HG03103 (cell line): ENCODE measurements at regions not wholly inside any gene's neighbourhood (a gene's known extent, or its start where the extent isn't known, plus 50 kb on each side); places are given as distances from the start of the nearest gene placed in this dataset.
"Not testable (repeated sequence)": the region's sequence is repeated elsewhere in the genome, so short reads cannot be mapped to it uniquely, and the experiment has no call there.

Experiments
- ATAC-seq: cut with Tn5 transposase; IDR thresholded peaks from one replicate; pipeline ENCODE4 v1.9.1; 2021; ENCODE audit warnings: low read depth; ENCODE audit not compliant: unreplicated experiment

DNA sequence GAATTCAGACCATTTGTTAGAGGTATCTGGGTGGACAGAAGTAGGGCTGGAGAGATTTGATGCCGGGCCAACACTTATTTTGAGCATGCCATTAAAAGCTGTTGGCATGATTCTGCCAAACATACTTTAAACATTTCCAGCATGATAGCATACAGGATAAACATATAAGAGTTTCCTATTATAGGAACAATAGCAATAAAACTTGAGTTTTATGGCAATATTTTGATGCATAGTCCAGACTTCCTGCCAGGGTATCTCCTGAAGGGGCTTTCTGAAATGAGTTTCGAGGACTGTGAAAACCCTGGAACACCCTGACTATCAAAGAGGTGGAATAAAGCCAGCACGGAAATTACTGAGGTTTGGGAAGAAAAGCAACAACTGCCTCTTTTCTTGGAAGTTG lies 1398.0 kb upstream of the NXPH2 start:
- ATAC-seq: no peak

DNA sequence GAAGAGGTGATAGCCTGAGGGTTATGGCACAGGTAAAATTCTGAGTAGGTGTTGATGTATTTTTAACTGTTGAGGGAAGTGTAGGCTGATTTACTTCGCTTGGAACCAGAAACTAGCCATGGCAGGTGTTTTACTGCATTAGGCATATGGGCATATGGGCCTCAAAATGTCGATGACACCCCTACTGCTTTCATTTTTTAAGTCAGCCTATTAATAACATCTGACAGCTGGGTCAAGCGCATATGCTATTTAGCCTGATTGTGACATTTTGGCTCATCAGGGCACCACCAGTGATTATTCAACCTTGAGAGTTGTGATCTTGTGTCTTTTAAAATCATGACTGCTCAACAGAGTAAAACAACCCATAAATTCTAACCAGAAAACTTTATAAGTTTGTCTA lies 1396.9 kb upstream of the NXPH2 start:
- no peak for ATAC-seq

DNA sequence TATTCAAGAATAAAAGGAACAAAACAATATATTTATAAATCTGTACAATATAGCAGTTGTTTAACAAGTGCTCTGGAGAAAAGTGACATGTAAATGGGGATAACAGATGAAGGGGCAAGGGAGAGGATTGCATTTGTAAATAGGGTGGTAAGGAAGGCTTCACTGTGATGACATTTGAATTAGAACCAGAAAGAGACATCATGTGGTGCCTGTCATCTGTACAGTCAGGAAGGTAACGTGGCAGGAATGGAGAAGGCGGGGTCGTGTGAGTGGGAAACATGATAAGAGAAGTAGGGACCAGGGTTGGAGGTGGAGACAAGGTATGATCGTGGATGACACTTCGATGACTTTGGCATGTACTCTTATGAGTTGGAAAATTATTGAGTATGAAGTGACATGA lies 1393.6 kb upstream of the NXPH2 start:
- ATAC-seq: no peak

DNA sequence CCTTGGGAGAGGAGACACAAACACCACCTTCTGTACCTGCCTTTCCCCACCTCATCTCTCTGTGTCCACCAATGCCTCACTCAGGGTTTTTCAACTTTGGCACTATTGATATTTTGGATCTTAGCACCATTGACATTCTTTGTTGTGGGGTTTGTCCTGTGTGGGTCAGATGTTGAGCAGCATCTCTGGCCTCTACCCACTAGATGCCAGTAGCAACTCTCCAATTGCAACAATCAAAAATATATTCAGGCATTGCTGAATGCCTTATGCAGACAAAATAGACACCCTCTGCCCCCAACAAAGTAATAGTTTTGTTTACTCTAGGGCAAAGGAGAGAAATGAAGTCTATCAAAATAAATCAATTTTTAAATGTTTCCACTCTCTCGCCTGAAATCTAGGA lies 1384.3 kb upstream of the NXPH2 start:
- ATAC-seq: no peak

DNA sequence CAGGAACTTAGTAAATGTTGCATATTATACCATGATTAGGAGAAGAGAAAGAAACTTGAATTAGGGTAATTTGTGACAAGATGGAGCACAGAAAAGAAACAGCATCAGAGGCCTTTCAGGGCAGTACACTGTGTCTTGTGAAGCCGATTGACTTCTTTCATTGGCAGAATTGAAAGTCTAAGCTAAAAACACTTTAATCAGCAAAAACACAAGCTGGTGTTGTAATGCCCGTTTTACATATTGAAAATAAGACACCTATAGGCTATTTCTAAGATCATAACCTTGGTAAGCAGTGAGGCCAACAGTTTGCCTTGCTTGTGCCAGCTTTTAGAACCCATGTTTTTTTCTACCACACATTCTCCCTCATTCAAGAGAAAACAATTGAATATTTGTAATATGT lies 1378.1 kb upstream of the NXPH2 start:
- ATAC-seq: no peak

DNA sequence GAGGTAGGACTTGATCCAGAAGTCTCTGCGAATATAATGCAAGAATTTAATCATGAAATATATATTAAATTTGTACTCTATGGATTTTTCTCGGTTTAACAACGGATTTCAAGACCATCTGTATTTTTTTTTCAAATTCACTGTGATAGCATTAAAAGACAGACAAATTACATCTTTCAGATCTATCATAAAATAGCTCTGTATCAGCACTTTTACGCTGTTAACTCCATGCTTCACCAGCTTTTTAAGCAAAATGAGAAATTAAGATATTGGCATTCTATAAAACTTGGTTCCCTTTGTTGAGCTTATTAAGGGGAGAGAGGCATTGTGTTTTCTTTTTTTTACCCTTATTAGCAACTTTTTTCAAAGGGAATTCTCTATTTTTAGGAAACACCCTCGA lies 1377.6 kb upstream of the NXPH2 start:
- ATAC-seq: no peak

DNA sequence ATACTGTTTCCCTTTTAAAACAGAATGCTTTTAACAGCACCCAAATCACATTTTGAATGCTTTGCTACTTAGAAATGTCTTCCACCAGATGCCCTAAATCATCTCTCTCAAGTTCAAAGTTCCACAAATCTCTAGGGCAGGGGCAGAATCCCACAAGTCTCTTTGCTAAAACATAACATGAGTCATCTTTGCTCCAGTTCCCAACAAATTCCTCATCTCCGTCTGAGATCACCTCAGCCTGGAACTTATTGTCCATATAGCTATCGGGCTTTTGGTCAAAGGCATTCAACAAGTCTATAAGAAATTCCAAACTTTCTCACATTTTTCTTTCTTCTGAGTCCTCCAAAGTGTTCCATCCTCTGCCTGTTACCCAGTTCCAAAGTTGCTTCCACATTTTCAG lies 1374.5 kb upstream of the NXPH2 start:
- ATAC-seq: no peak

DNA sequence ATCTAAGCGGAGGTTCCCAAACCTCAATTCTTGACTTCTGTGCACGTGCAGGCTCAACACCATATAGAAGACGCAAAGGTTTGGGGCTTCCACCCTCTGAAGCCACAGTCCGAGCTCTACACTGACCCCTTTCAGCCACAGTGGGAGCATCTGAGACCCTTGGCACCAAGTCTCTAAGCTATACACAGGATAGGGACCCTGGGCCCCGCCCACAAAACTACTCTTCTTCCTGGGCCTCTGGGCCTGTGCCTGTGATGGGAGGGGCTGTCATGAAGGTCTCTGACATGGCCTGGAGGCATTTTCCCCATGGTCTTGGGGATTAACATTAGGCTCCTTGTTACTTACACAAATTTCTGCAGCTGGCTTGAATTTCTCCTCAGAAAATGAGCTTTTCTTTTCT lies 1374.1 kb upstream of the NXPH2 start:
- no peak for ATAC-seq

DNA sequence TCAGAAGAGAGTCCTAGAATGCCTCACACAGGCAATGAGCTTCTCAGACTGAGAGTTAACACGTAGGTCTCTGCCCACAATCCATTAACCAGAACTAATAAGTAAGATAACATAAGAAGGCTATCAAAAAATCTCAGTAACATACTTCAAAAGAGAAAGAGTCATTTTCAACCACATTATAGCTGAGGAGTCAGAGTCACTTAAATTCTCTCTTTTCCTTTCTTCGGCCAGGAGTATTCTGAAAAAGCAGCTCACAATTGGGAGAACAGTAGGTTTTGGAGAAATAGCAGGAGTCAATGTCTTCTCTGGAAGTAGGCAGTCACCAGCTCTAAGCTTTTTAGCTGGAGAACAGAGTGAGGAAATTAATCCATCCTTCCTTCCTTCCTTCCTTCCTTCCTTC lies 1364.4 kb upstream of the NXPH2 start:
- no peak for ATAC-seq

DNA sequence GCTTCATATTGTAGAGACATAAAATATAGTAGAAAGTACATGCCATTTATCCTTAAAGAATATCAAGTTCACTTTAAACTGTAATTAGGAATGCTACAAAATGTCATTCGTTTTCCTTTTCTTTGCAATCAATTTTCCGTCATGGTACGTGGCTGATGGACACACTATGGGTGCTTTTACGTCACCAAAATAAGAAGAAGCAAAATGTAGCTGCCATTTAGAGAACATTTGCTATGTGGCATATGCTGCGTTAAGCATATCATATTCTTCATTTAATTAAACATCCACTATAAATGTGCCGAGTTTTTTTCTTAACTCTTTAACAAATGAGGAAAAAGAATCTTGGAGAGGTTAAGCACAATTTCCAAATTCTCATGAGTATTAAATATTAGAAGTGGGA lies 1358.5 kb upstream of the NXPH2 start:
- no peak for ATAC-seq

DNA sequence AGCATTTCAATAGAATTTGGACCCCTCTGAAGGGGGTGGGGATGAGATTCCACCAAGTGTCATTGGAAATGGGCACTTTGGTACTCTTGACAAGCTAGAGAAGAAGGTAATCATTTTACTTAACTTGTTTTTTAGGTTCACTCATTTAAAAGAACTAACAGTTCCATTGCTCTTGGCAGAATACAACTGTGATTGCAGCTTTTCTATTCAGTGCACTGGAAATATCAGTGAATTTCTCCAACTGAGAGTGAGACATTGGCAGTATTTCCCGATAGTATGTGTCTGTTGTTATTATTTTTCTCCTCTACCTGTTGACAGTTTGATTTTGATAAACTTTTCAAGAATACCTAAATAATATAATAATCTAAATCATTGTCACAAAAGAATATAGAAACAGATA lies 1356.7 kb upstream of the NXPH2 start:
- no peak for ATAC-seq

DNA sequence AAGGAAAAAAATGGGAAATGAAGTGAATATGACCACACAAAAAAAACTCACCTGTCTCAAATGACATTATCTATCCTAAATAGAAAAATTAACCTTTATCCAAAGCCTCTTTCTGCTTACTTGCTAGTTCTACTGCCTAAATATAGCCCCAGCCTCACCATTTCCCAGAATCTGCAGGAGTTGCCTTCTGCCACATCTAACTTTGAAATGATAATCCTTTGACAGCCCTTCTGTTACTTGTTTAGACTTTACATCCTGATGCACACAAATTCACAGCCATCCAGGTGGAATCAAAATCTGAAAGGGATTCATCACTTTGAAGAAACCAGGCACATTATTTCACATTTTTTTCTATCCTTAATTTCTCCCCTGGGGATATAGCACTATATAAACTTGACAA lies 1356.2 kb upstream of the NXPH2 start:
- ATAC-seq: no peak

DNA sequence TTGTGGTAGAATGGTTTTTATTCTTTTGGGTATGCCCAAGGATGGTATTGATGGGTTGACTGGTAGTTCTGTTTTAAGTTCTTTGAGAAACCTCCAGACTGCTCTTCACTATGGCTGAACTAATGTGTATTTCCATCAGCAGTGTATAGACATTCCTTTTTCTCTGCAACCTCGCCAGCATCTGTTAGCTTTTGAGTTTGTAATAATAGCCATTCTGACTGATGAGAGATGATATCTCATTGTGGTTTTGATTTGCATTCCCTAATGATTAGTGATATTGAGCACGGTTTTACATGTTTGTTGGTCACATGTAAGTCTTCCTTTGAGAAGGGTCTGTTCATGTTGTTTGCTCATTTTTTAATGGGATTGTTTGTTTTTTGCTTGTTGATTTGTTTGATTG lies 1348.7 kb upstream of the NXPH2 start:
- no peak for ATAC-seq

DNA sequence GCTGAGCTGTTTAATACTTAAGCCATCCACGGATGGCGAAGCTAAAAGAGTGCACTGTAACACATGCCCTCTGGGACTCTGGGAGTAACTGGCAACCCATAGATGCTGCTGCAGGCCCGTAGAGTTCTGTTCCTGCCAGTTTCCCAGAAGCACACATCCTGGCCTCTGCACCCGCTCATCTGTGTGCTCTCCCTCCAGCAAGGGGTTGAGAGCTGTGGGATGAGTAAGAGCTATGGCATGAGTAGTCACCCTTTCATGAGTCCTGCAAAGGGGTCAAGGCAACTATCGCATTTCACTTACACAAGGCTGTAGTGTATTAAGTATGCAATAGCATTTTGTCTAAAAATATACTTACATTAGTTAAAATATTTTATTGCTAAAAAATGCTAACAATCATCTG lies 1341.8 kb upstream of the NXPH2 start:
- ATAC-seq: no peak

DNA sequence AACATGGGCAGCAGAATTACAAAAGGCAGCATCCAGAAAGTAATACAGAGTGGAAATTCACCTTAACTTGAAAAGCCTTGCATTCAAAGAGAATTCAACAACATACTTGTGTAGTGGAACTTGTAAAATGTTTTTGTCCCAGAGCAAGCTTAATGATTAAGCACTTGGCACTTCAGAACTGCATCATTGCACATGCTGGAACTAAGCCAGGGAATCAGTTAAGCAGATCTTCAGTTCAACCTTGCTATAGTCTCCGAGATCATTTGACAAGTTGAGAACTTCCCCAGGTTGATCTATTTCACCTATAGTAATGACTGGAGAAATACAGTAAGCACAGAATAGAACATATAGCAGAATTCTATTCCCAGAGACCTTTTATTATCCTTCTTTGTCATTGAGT lies 1337.2 kb upstream of the NXPH2 start:
- ATAC-seq: no peak

DNA sequence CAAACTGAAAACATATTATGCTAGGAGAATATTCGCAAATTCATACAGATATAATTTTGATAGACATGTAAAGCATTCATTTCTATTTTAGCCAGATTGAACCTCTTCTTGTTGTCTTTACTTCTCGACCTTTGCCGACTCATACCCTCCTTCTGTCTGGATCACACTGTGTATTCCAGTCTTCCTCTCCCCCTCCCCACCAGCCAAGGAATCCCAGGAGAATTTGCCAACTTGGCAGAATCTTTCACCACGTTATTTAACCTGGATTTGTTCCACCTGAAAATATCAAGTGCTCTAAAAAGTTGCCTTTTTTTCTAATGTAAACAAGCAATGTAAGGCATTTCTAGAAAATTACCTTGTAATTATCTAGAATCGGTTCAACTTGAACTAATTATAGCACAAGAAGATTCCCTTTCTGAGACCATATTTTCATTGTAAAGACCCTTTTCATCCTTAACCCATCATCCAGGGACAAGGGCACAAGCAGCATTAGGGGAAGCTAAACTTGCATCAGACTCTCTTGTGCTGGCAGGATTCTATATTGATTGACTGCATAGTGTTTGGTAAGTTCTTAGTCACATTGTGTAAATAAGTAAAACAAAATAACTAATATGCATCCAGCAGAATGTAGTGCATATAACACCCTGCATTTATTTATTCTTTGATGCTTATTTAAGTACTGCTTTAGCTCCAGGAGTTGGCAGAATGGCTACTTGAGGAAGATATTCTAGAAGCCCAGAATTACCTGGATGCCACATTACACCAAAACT lies 1328.7 kb upstream of the NXPH2 start:
- ATAC-seq: no peak

DNA sequence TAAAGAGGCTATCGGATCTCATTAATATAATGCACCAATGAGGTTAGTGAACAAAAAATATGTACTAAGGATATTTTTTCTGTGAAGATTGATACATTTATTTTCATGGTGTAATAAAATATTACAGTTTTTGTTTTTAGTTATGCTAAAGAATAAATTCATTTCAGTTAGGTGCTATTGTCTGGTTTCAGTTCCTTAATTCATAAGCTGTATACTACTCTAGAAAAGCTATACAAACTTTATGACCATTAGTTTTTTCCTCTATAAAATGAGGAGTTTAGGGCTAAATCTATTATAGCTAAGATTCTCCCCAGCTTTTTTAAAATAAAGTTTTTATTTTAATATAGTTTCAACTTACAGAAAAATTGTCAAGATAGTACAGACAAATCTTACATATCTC lies 1311.7 kb upstream of the NXPH2 start:
- ATAC-seq: no peak

DNA sequence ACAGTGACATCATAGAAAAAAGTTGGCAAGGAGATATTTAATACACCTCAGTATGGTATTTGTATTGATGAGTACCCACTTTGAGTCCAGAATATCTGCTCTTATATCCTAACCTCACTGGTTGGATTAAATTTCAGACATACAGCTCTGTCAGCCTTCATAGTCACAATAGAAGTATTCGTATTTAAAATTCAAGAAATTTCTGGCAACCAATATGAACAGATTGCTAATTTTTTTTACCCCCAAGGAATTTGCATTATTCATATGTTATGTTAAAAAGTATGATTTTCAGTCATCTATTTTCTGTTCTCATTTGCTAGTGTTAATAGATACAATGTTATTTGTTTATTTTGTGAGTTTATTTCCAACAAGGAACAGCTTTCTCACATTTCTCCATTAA lies 1306.8 kb upstream of the NXPH2 start:
- no peak for ATAC-seq

DNA sequence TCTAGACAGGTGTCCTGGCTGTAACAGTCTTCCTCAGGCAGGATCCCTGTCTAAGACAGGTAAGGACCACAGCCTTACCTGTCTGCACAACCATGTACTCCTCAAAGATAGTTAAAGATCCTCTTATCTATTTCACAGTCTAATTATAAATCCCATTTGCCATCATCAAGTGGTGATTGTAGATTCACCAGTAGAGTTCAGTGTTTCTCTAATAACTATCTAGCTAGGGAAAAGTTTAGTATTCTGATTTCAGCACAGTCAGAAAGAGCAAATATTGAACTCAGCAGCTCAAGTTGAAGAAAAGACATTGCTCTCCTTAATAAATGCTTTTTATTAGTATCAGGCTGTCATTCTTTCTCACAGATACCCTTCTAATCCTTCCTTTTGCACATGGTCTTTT lies 1305.5 kb upstream of the NXPH2 start:
- ATAC-seq: no peak

DNA sequence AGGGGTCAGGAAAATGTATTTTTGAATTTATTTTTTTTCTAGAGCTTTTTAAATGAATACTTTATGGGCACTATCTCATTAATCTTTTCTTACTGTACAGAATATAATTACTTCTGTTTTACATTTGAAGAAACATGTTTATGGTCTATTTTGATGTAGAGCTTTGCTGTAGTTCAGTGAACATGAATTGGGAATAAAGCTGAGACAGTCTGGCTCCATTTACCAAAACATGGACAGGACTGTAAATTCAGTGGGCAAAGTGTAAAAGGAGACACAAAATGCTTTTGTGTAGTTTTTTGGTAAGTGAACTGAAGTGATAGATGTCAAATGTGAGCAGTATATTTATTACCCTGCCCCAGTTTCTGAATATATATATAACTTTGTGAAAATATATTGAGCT lies 1298.8 kb upstream of the NXPH2 start:
- ATAC-seq: no peak

DNA sequence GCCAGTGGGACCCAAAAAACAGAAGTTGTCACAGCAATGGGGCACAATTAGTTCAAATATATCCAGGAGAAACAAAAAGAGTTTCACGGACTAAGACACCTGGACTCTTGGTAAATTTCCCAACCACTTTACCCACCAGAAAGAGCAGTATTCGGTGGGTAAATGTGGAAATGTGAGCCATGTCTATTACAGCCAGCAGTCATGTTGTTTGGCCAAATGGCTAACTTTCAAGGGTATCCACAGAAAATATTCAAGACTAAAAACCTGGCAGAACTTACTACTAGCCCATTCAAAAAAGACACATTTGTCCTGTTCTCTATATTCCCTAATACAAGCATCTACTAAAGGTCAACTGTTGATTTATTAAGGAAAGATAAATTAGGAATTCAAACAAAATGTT lies 1296.0 kb upstream of the NXPH2 start:
- no peak for ATAC-seq

DNA sequence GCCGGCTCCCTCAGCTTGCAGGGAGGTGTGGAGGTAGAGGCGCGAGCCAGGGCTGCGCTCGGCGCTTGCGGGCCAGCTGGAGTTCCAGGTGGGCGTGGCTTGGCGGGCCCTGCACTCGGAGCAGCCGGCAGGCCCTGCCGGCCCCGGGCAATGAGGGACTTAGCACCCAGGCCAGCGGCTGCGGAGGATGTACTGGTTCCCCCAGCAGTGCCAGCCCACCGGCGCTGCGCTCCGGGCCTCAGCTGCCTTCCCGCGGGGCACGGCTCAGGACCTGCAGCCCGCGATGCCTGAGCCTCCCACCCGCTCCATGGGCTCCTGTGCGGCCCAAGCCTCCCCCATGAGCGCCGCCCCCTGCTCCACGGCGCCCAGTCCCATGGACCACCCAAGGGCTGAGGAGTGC lies 1293.6 kb upstream of the NXPH2 start:
- ATAC-seq: not testable (repeated sequence)

DNA sequence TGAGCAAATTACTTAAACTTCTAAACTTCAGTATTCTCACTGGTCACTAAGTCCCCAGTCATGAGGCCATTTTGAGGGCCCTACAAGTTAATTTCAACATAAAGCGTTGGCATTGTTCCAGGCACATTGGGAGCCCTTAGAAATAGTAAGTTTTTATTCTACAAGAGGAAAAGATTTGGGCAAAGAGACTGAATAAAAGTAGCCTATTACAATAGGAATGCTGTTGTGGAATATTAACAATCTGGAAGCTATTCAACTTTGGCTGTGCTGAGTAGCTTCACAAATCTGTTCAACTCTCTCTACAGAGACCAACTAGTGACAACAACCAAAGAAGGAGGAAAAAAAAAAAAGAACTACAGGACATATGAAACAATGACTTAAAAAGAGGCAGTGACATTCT lies 1287.5 kb upstream of the NXPH2 start:
- no peak for ATAC-seq
